ENCODE measurements at regions not wholly inside any gene's neighbourhood (a gene's known extent, or its start where the extent isn't known, plus 50 kb on each side); places are given as distances from the start of the nearest gene placed in this dataset.

GRCh38 chr4:74588350-74588749 lies 143.4 kb downstream of the AREG start:
- WGBS, 2 donors: 88 to 94% methylated on average over 5 of the region's 5 CpGs
- no peak for TF ChIP-seq EP300 (IDR thresholded peaks at IDR 0.05)
- TF ChIP-seq POLR2A (IDR thresholded peaks at IDR 0.05): no peak
- no peak for TF ChIP-seq CTCF (IDR thresholded peaks at IDR 0.05)
- H3K27ac ChIP-seq: no peak overlapping the region
- no peaks in the 10 kb centered on the region for H3K4me1 ChIP-seq
- H3K36me3 ChIP-seq: no peaks in the 10 kb centered on the region
- H3K9me3 ChIP-seq: no peaks in the 10 kb centered on the region
- H3K4me3 ChIP-seq: no peak overlapping the region
- no peak for DNase-seq (ENCODE audit: low spot score in 2 of 2)
- no peaks in the 10 kb centered on the region for H3K27me3 ChIP-seq

- Histone ChIP-seq H3K27ac (no peak overlapping the region), H3K4me3 (no peak overlapping the region), H3K36me3 (no peaks in the 10 kb centered on the region), H3K9me3 (no peaks in the 10 kb centered on the region), H3K27me3 (no peaks in the 10 kb centered on the region), H3K4me1 (no peaks in the 10 kb centered on the region)
- no peak for TF ChIP-seq CTCF (IDR thresholded peaks at IDR 0.05)
- TF ChIP-seq EP300 (IDR thresholded peaks at IDR 0.05): no peak
- no peak for TF ChIP-seq POLR2A (IDR thresholded peaks at IDR 0.05)
- no peak for DNase-seq (ENCODE audit: low spot score in 2 of 2)
Observed at GRCh38 chr4:74590476-74590875, 145.5 kb downstream of the AREG start.

- no peak for TF ChIP-seq EP300 (IDR thresholded peaks at IDR 0.05)
- TF ChIP-seq POLR2A (IDR thresholded peaks at IDR 0.05): no peak
- TF ChIP-seq CTCF (IDR thresholded peaks at IDR 0.05): no peak
- WGBS, 2 donors: 79 to 83% methylated on average over 4 of the region's 4 CpGs
- no peak overlapping the region for H3K4me3 ChIP-seq
- no peak overlapping the region for H3K27ac ChIP-seq
- no peaks in the 10 kb centered on the region for H3K36me3 ChIP-seq
- no peaks in the 10 kb centered on the region for H3K4me1 ChIP-seq
- H3K27me3 ChIP-seq: no peaks in the 10 kb centered on the region
- H3K9me3 ChIP-seq: peaks cover 0 to 11% (median 0%) of the 10 kb centered on the region in 4 donors
- DNase-seq (ENCODE audit: low spot score in 2 of 2): no peak
Observed at GRCh38 chr4:74598611-74599325, 153.8 kb downstream of the AREG start.

GRCh38 chr4:74603186-74603585 lies 158.2 kb downstream of the AREG start:
- 71 to 90% methylated on average over 3 of the region's 3 CpGs for WGBS, 2 donors
- no peak overlapping the region for H3K4me3 ChIP-seq

More at GRCh38 chr4:74603186-74603585, 158.2 kb downstream of the AREG start:
- Histone ChIP-seq H3K27me3 (no peaks in the 10 kb centered on the region), H3K9me3 (no peaks in the 10 kb centered on the region), H3K27ac (no peak overlapping the region), H3K4me1 (no peaks in the 10 kb centered on the region), H3K36me3 (no peaks in the 10 kb centered on the region)
- TF ChIP-seq POLR2A (IDR thresholded peaks at IDR 0.05): no peak
- TF ChIP-seq EP300 (IDR thresholded peaks at IDR 0.05): no peak
- TF ChIP-seq CTCF (IDR thresholded peaks at IDR 0.05): no peak
- DNase-seq (ENCODE audit: low spot score in 2 of 2): no peak
